ENCODE measurements at regions not wholly inside any gene's neighbourhood (a gene's known extent, or its start where the extent isn't known, plus 50 kb on each side); places are given as distances from the start of the nearest gene placed in this dataset.

DNA sequence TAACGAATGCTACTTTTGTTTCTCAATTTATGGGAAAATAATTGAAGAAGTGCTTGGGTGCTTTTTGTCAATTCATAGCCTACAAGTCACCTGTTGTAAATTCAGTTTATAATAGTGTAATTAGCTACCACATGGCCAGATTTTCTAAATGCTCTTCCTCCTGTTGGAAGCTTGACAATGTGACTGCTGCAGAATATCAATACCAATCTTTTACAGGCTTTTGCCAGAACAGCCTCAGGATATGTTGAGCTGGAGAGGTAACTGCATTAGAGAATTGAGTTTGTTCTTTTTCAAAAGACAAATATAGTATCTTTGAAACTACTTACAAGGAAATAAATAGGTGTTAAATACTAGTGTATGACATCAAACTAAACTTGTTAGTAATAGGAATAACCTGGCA lies 277.8 kb downstream of the POU4F1 start:
- no peak for DNase-seq

DNA sequence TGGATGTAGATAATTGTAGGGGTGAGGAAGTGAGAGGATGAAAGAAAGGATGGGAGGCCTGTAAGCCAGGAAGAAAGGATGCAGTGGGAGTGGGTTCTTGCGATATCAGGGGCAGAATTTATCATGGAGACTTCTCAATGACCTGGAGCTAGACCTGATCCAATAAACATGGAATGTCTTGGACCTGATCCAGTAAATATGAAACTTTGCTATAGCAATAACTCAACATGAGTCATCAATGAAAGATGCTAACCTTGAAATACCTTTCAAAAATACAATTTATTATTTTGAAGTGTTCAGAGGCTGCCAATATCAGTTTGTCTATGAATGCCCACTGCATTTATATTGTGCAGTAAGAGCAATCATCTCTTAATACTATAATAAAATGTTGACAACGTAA lies 279.5 kb downstream of the POU4F1 start:
- DNase-seq = no peak

DNA sequence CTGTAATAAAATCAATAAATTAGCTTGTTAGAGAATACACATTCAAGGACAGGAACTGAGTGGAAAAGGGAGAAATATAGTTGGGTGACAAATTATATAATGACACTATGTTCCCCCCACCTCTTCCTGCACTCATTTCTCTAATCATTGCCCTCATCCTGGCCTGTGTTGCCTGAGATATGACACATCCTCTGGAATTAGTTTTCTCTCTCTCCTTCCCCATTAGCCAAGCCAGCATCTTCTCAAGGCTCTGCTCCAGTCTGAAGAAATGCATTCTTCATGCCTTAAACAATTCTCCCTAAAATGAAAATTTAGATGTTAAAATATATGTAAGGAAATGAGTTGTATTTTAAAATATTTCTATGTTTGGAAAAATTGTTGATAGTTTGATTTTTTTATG lies 280.3 kb downstream of the POU4F1 start:
- no peak for DNase-seq

DNA sequence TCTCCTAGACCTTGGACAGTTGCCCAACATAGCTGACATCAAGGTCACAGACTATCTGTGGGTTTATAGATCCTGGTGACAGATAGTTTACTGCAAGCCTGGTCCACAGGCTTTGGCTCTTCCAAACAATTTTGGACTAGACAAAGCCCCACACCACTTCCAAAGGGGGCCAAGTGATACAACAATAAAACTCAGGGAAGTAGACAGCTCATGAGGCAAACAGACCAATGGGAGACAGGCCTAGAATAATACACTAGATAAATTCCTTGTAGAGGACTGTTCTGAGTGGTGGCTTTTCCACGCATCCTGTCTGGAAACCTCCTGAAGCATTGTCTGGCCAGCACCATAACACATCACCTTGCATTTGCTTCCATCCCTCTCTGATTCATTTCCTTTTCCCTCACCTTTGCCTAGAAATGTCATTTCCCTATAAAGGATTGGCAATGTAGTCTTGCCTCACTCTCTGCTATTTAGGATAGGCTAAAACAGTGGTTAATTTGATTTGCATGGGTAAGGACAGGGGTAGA lies 284.2 kb downstream of the POU4F1 start:
- DNase-seq = no peak

DNA sequence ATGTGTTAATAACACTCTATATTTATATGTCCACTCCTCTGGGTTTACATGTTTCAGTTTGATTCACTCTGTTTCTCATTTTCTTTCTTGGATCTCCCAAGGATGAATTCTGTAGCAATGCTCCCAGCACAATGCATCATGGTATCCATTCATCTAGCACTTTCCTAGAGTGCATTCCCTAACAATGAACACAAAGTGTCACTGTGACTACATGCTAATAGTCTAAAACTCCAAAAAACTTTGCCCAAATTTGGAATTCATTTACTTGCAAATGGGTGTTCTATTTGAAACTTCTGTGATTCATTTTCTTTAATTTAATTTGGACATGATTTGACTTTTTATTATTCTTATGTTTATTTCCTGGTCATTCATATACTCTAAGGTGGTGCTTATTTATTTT lies 286.3 kb downstream of the POU4F1 start:
- no peak for DNase-seq

DNA sequence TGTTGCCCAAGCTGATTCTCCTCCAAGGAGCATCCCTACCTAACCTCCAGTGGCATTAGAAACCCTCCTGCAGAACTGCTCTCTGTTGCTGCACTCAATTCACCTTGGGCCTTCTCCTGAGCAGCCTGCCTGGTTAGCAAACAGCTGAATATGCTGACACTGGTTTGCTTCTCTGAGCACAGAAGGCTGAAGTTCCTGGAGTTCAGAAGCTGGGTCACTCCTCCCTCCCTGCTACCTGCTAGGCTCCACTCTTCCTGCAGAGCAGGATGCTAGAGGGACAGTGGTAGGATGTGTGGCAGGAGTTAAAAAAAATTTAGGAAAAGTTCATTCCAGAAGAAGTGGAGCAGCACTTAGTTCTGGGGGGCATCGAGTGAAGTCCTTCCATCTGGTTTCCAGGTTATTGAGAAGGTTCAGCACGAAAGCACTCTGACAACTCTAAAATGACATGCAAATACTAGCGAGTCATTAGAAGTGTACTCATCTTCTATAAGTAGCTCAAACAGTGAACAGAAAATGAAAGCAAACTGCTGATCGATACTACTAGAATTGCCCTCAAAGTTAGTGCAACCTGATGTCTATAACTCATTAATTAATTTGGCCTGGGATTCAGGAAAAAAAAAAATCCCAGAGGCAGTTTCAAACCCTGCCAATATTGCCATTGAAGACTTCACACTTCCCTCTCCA lies 293.7 kb downstream of the POU4F1 start:
- no peak for DNase-seq

DNA sequence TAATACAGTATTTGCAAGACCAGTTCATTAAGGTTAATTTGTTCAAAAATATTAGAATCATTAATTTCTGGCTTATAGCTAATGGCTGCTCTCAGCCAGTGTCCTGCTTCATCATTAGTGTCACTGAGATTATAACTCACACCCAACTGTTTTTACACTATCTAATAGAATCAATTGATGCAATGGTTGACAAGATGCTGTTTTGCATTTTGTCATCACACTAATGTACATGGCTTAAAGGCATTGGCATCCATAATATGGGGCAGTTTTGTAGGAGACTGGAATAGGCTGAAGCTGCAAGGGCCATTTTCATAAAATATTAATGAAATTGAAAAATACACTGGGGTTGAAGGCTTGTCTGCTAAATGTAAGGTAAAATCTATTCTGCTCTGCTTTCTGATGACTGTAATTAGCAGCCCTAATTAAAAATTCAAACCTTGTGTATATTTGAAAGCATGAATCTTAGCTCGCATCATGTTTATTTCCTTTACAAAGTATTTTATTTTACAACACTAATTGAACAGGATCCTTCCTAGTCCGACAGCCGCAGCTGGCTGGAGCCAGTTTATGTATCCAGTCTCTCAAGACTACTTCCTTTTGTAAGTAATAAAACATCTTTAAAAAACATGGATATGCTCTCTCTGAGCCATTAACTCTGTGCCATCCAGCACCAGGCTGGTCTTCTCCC lies 296.7 kb downstream of the POU4F1 start:
- no peak for DNase-seq

DNA sequence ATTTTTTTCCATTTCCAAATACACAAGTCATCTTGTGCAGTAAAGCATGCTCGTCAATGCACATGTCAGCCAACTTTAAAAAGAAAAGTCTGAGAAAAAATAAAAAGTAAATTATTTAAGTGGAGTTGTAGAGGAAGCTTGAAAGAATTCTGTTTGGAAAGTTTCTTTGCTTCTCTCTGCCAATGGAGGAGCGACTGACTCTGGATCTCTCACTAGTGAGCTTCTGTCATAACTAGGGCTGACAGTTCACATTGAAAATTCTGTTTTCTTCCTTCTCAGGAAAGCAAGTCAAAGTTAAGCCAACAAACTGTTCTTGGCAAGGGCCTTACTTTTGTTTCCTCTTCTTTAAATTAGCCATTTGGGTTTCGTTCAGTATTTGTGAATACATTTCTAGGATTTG lies 298.2 kb downstream of the POU4F1 start:
- DNase-seq = no peak

DNA sequence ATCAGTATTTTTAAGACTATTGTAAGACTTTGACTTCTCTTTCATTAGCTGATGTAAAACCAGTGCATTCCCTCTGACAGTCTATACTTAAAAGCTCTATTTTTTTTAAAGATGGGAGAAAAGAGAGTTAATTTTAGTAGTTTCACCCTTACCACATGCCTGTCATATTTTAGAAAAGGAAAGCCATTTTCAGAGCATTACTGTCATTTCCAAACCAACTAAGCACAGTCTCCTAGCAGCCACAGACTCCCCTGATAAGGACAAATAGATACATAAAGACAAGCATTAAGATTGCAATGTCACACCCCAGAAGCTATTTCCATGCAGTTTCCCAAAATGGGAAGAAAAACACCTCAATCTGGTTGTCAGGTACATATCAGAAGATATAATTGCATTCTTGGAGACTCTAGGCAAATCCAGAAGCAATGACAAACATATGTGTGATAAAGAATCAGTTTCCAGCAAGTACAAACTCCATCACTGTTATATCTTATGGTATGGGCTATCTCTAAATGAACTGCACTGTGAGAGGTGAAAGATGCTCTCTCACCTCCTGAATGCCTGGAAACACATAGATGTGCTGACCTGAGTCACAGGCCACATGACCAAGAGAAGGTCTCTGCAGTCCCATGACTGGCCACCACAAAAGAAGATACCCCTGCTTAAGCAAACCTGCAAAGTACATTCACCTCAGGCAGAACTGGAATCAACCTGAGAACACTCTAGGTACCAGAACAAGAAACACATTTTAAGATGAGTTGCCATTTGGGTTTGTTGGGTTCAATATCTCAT lies 303.3 kb downstream of the POU4F1 start:
- DNase-seq = no peak

DNA sequence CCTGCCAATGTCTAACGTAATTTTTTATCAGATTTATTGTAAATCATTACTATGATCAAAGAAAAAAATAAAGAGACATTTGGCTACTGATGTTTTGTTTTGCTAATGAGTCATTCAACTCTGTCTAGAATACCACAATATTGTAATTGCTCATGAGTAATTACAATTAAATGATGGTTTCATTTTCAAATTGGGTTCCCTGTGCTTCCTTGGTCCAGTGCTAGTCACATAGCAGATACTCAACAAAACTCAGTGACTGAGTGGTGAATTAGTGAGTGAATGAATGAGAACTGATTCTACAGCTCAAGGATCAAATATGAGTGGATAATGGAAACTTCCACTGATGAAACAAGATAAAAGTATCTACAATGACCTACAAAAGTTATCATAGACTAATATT lies 304.7 kb downstream of the POU4F1 start:
- DNase-seq = no peak

DNA sequence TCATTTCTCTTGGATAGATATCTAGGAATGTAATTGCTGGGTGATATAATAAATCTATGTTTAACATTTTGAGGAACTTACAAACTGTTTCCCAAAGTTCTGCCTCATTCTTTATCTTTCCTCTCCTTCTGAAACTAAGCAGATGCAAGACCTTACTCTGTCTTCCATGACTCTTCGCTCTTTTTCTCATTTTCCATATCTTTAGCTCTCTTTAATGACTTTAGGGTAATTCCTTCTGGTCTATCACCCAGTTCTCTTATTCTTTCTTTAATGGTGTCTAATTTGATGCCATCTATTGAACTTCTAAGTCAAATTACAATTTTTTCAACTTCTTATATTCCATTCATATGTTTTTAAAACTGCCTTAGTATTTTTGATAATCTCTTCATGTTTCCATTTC lies 316.6 kb downstream of the POU4F1 start:
- DNase-seq = no peak

DNA sequence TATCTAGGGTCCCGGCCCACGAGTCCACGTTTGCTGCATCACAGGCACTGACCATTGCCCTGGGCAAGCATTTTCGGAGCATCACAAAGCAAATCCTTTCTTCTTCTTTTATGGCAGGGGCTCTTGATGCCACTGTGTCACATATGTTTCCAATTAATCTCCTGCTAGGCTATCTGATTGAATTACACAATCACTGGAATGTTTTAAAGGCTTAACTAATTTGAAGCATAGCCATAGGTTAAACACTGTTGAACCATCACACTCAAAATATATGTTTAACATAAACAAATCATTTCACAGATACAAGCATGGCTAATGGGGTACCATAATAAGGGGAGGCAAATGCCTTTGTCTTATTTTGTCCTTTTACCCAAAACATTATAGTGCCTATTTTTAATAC lies 338.3 kb downstream of the POU4F1 start:
- DNase-seq = no peak

DNA sequence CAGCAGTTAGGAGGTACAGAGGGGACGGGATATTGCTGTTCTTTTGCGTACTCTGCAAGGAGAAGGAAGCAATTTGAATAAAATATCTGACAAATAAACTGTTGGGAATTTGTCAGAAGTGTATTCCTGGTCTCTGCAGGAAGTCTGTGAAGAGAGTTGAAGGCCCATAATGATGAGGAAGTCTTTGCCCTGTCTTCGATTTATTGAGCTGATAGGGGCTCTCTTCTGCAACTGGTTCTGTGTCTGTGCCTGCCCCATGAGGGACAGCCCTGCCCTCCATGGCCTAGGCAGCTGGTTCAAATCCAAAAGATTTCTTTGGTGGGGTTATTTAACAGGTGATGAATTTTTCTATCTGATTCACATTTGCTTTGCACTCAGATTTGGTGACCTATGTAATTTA lies 339.7 kb upstream of the EDNRB start:
- no peak for DNase-seq

DNA sequence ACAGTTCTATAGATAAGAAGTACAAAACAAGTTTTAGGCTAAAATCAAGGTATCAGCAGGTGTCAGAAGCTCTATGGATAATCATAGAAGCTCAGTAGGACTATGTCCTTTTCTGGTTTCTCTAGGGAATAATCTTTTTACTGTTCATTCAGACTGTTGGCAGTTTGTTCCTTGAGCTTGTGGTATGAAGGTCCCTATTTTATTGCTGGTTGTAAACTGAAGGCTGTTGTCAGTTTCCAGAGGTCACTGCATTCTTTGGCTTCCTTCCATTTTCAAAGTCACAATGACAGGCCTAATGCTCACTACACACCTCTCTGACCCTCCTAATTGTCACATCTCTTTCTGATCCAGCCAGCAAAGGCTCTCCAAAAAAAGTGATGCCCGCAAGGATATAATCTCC lies 337.9 kb upstream of the EDNRB start:
- DNase-seq = no peak

DNA sequence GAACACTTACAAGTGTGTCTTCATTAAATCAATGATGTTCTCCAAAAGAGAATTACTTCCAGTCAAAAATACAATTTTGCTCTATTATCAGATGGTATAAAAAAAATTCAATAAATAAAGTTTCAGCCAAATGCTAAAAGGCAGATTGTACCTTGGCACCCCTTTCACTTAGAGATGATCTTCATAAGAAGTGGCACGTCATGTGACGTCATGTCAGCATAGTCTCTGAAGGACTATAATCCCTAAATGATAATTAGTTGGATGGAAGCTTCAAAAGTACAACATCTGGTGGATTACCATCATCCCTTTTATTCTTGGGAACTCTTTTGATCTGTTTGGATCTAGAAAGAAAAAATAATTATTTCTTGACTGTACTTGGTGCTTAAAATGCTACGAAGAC lies 335.5 kb upstream of the EDNRB start:
- no peak for DNase-seq

DNA sequence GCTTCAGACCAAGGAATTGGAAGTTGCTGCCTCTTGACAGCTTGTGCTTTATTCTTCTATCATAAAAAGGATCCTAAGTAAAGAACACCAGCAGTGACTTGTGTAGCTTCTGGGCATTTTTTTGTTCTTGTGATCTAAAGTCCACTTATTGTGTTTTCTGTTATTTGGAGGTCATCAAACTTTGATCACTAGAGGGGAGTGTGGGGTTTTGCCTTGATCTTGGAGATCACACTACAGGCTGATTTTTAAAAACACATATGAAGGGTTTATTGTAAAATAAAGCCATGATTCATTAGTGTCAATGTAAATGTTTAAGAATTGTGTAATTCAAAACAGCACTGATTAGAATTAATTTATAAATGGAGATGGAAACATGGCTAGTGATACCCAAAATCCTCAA lies 328.7 kb upstream of the EDNRB start:
- no peak for DNase-seq

DNA sequence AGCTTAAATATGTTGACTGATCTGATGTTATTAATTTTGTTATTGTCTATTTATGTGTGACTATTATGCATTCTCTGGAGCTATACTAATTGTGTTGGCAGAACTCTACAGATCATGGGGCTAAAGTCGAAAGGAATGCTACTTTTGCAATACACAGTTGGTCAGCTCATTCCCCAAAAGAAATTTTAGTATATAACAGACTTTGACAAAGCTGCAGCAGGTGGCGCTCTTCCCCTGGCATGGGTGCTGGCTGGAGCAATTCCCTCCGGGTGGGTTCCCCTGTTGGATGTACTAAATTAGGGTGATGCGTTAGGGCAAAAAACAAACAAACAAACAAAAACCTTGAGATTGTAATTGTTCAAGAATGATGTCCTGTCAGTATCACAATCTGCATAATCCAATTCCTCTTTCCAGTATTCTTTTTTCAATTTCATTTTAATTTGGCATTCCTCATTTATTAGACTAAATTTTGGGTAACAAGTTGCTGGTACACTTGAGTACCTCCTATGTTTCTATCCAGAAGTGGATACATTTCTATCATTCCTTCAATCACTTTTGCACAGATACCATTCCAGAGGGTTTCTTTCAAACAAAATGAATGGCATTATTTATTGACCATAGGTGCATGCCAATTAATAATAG lies 322.8 kb upstream of the EDNRB start:
- no peak for DNase-seq

DNA sequence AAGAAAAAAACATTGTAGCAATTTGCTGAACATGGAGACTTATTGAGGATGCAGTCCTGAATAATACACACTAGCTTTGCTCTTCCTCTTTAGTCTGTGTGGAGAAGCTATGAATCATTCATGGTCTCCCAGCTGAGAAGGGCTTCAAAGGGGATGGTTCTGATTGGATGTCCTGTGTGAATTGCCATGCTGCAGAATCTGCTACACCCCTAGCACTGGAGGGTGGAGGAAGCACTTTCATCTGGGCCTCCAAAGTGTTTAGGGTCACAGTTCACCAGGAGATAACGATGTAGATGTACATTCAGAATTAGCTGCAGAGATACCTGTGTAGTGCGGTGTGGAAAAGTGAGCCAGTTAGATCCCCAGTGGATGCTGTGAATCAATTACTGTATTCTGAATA lies 321.1 kb upstream of the EDNRB start:
- no peak for DNase-seq

DNA sequence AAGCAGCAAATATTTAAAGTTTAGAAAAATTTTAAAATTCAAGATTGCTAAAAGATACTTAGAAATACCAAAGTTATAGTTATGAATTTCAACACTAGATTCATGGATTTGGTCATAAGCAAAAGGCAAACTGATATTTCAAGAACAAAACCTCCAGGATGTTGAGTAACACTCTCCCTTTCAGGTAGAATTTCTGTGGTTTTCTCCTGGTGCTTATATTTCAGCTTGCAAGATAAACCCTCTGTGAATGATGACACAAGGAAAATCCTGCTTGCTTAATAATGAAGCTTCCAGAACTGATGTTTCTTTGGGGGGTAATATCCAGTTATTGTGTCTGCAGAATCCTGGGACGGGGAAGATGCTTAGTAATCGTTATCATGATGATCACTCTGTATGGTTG lies 320.3 kb upstream of the EDNRB start:
- DNase-seq = no peak

DNA sequence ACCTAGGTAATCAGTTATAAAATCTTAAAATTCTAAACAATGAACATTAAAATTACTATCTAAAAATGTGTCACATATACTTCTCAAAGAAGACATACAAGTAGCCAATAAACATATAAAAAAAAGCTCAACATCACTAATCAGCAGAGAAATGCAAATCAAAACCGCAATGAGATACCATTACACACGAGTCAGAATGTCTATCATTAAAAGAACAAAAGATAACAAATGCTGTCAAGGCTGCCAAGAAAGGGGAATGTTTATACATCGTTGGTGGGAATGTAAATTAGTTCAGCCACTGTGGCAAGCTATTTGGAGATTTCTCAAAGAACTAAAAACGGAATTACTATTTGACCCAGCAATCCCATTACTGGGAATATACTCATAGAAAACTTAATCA lies 310.3 kb upstream of the EDNRB start:
- DNase-seq = no peak

DNA sequence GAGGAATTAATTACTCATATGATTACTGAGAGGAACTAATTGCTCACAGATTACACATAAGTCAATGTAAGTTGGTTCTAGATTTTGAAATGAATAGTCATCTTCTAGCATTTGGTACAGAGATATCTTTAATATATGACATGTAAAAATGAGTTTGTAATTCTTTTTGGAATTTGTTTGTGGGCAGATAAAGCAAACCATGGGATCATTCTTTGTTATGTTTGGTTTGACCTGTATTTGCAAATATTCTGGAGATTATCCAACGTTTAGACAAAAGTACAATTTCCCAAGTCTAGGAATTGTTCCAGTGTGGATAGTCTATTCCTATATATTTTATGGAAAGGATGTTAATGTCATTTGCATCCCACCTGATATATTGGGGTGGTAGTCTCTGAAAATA lies 309.6 kb upstream of the EDNRB start:
- DNase-seq = no peak

DNA sequence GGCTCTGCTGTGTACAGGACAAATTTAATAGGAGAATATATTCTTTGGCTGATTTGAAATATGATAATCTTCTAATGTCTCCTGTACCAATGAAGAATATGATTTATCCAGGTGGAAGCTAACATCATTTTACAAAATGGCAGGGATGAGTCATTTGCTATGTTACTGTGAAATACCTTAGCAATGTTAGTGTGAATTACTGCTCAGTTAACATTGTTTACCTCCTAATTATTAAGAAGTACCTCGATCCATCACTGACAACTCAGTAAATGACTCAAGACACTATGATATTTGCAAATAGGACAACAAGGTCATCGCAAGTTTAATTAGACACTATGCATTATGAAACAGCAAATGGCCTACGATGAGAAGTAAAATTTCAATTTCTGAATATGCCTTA lies 309.1 kb upstream of the EDNRB start:
- no peak for DNase-seq

DNA sequence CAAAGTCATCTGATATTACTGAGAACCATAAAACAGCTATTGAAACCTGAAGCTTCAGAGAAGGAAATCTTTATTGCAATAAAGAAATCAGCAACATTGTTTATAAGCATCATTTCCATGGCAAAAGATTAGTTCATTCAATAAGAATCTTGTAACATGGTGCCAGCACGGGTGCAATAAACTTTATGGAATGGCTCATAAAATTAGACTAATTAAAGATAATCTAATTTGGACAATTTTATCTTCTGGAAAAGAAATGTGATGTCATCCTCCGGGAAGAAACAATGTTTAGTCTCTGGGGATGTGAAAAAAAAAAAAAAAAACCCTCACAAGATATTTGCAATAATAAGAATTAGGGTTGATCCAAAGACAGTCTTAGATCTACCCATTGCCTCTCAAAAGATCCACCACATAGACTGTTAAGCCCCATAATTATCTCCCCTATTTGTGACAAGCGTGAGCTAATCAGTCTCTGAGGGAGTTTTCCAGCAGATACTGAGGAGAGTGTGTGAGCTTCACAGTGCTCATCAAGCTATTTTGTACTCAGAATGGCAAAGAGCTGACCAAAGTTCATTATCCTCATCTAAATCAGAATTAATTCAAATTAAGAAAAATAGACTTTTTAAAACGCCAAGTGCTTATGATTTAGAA lies 297.0 kb upstream of the EDNRB start:
- no peak for DNase-seq
